ENCODE measurements at regions not wholly inside any gene's neighbourhood (a gene's known extent, or its start where the extent isn't known, plus 50 kb on each side); places are given as distances from the start of the nearest gene placed in this dataset.

DNA sequence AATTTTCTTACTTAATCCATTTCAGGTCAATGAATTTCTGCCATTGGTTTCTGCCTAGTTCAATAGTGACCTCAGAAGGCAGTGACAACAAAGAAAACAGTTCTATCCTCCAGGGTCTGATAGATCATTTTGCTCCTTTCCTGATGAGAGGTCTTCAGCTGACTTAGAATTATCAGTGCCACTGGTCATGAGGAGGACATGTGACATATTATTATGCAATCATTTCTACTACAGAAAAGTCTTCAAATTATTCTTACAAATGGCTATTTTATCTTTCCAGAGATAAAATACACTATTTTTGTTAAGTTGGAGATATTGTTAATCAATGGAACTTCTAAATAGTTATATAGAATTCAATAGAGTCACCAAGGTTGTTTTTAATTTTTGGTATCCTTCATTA, 360.0 kb upstream of the GALNT5 start:
- no peak for TF ChIP-seq CTCF (IDR thresholded peaks at IDR 0.05; ENCODE audit: insufficient read depth, low read depth, low read length, missing control alignments)
- DNase-seq (ENCODE audit: low read depth), result no peak
- H3K4me3 ChIP-seq (ENCODE audit: low read depth, low read length), result no peak overlapping the region

GRCh38 chr2:156901373-156902031, 356.0 kb upstream of the GALNT5 start:
- TF ChIP-seq CTCF (IDR thresholded peaks at IDR 0.05; ENCODE audit: insufficient read depth, low read depth, low read length, missing control alignments), result no peak
- no peak overlapping the region for H3K4me3 ChIP-seq (ENCODE audit: low read depth, low read length)
- DNase-seq (ENCODE audit: low read depth), result no peak

- TF ChIP-seq CTCF (IDR thresholded peaks at IDR 0.05; ENCODE audit: insufficient read depth, low read depth, low read length, missing control alignments), result no peak
- H3K4me3 ChIP-seq (ENCODE audit: low read depth, low read length), result no peak overlapping the region
- DNase-seq (ENCODE audit: low read depth), result no peak
Measured at GRCh38 chr2:156903335-156903734, 354.2 kb upstream of the GALNT5 start.

DNA sequence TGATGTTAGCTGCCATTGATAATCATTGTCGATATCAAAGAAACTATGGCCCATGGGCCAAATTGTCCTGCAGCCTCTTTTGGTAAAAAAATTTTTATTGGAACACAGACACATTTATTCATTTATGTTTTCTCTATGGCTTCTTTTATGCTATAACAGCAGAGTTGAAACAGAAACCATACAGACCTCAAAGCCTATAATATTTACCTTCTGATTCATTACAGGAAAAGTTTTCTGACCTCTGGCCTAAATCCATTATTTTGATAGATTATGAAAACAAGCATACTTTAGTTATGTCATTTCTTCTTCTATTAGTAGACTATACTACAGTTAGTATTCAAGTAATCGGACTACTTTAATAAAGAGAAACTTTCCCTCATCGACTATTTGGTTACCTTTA, 349.7 kb upstream of the GALNT5 start:
- no peak for TF ChIP-seq CTCF (IDR thresholded peaks at IDR 0.05; ENCODE audit: insufficient read depth, low read depth, low read length, missing control alignments)
- no peak overlapping the region for H3K4me3 ChIP-seq (ENCODE audit: low read depth, low read length)
- DNase-seq (ENCODE audit: low read depth), result no peak

GRCh38 chr2:156908825-156909224, 348.7 kb upstream of the GALNT5 start:
- TF ChIP-seq CTCF (IDR thresholded peaks at IDR 0.05; ENCODE audit: insufficient read depth, low read depth, low read length, missing control alignments), result no peak
- peak; percentile 21 for DNase-seq (ENCODE audit: low read depth)
- H3K4me3 ChIP-seq (ENCODE audit: low read depth, low read length), result no peak overlapping the region

DNA sequence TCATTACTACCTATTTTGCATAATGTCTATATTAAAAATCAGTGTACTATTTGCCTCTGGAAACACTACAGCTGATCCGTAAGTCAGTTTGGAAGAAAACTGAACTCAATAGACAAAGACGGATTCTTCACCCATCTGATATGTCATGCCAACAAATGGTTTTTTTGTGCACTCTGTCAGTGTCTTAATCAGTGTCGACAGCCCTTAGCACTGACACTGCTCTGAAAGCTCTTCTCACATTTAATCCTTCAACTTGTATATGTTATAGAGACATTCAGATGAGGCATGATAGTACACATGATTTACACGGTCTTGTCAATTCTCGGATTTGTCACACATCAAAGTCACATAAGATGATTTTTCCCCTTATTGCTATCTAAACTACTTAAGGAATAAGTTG, 347.5 kb upstream of the GALNT5 start:
- no peak for DNase-seq (ENCODE audit: low read depth)
- H3K4me3 ChIP-seq (ENCODE audit: low read depth, low read length), result no peak overlapping the region
- no peak for TF ChIP-seq CTCF (IDR thresholded peaks at IDR 0.05; ENCODE audit: insufficient read depth, low read depth, low read length, missing control alignments)

DNA sequence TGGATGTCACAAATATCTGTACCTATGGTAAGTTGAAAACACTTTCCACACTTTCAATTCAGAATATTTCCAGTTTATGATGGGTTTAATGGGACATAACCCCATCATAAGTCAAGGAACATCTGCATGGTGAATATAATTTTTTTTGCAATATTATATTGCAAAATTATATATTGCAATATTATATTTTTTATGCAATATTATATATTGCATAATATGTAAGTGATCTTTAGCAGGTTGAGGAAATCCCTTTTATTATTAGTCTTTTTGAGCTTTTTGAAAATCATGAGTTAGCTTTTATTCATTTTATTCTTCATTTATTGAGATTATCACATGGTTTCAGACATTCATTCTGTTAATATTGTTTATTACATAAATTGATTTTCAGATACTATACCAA, 342.2 kb upstream of the GALNT5 start:
- H3K4me3 ChIP-seq (ENCODE audit: low read depth, low read length), result no peak overlapping the region
- TF ChIP-seq CTCF (IDR thresholded peaks at IDR 0.05; ENCODE audit: insufficient read depth, low read depth, low read length, missing control alignments), result no peak
- DNase-seq (ENCODE audit: low read depth), result no peak

Measured in GM12865 (cell line).